NCI-H1105 (cell line): ENCODE measurements at regions not wholly inside any gene's neighbourhood (a gene's known extent, or its start where the extent isn't known, plus 50 kb on each side); places are given as distances from the start of the nearest gene placed in this dataset.

ENCODE experiments used
- DNase-seq: peaks from one replicate; lab custom pipeline; 2025; lab: John Stamatoyannopoulos, UW

- no peak for DNase-seq
Observed at GRCh38 chr3:154060238-154061000, 60.8 kb upstream of the ARHGEF26 start.

- DNase-seq = no peak
Observed at GRCh38 chr3:154061001-154061370, 60.2 kb upstream of the ARHGEF26 start.

GRCh38 chr3:154062513-154062912 is 58.7 kb upstream of the ARHGEF26 start:
- no peak for DNase-seq

- no peak for DNase-seq
Observed at GRCh38 chr3:154071146-154071545, 50.0 kb upstream of the ARHGEF26 start.
